ENCODE measurements at regions not wholly inside any gene's neighbourhood (a gene's known extent, or its start where the extent isn't known, plus 50 kb on each side); places are given as distances from the start of the nearest gene placed in this dataset.

DNA sequence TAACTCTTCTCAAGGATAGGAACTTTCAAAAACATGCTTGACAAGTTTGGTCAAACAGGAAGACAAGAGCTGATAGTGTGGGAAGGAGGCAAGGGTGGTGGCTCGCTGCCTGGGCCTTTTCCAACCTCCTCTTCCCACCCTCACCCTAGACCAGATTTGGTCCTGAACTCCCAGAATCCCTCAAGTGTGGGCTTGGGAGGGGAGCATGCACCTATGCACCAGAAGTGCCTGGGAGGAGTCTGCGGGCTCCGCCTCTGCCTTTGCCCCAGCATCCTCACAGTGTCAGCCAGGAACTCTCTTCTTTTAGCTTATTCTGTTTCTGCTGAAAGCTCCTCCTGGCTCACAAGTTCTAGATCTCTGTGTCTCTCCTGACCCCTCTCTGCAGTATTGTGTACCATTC, 126.2 kb upstream of the MRPS22 start:
- Histone ChIP-seq H3K36me3 (ENCODE audit: insufficient read depth, low read length, poor library complexity, severe bottlenecking) (no peaks in the 10 kb centered on the region), H3K4me1 (ENCODE audit: insufficient read depth, low read length, poor library complexity, severe bottlenecking) (no peaks in the 10 kb centered on the region), H3K4me3 (ENCODE audit: low read depth, low read length, poor library complexity, severe bottlenecking) (no peak overlapping the region), H3K27ac (ENCODE audit: low read depth, low read length, poor library complexity, severe bottlenecking) (no peak overlapping the region), H3K27me3 (replicated peaks; ENCODE audit: insufficient read depth, low read depth, low read length, poor library complexity) (peaks cover 58% of the 10 kb centered on the region), H3K9me3 (ENCODE audit: low read depth, low read length, poor library complexity, severe bottlenecking) (no peaks in the 10 kb centered on the region)
- ChIA-PET POLR2A (ENCODE audit: low non-redundant PET) (no interaction called here), CTCF (no interaction called here)
- TF ChIP-seq, protein P1, sequence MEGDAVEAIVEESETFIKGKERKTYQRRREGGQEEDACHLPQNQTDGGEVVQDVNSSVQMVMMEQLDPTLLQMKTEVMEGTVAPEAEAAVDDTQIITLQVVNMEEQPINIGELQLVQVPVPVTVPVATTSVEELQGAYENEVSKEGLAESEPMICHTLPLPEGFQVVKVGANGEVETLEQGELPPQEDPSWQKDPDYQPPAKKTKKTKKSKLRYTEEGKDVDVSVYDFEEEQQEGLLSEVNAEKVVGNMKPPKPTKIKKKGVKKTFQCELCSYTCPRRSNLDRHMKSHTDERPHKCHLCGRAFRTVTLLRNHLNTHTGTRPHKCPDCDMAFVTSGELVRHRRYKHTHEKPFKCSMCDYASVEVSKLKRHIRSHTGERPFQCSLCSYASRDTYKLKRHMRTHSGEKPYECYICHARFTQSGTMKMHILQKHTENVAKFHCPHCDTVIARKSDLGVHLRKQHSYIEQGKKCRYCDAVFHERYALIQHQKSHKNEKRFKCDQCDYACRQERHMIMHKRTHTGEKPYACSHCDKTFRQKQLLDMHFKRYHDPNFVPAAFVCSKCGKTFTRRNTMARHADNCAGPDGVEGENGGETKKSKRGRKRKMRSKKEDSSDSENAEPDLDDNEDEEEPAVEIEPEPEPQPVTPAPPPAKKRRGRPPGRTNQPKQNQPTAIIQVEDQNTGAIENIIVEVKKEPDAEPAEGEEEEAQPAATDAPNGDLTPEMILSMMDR (conservative IDR thresholded peaks at IDR 0.05; ENCODE audit: low read depth, low read length), result no peak
- TF ChIP-seq EZH2 (IDR thresholded peaks at IDR 0.05; ENCODE audit: borderline replicate concordance, low read depth, low read length, poor library complexity, severe bottlenecking), result no peak
- DNase-seq (ENCODE audit: low spot score), result no peak
- intact Hi-C loops (cut with micrococcal nuclease; ENCODE audit: unreplicated experiment), result no loop called here
- no TSS peak for BruUV-seq (replicated peaks)

DNA sequence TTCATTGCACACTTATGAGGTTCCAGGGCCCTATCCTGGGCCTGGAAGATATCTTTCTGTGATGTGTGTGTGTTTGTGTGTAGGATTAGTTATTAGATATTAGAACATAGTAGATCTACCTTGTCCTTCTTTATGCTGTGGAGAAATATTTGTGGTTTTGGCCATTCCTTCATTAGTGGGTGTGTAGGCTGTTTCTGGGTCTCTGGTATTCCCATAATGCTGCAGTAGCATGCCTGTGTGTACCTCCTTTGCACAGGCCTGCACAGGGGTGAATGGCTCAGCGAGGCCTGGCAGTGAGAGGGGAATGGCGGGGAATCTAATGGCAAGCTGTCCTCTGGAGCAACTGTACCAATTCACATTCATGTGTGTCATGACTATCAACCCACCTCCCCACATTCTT, 125.8 kb upstream of the MRPS22 start:
- H3K27me3 ChIP-seq (replicated peaks; ENCODE audit: insufficient read depth, low read depth, low read length, poor library complexity), result peaks cover 58% of the 10 kb centered on the region
- no peak for DNase-seq (ENCODE audit: low spot score)
- H3K36me3 ChIP-seq (ENCODE audit: insufficient read depth, low read length, poor library complexity, severe bottlenecking), result no peaks in the 10 kb centered on the region
- POLR2A ChIA-PET (ENCODE audit: low non-redundant PET), result no interaction called here
- TF ChIP-seq, protein P1 (conservative IDR thresholded peaks at IDR 0.05; ENCODE audit: low read depth, low read length), result no peak
- no peak for TF ChIP-seq EZH2 (IDR thresholded peaks at IDR 0.05; ENCODE audit: borderline replicate concordance, low read depth, low read length, poor library complexity, severe bottlenecking)
- H3K9me3 ChIP-seq (ENCODE audit: low read depth, low read length, poor library complexity, severe bottlenecking), result no peaks in the 10 kb centered on the region
- H3K27ac ChIP-seq (ENCODE audit: low read depth, low read length, poor library complexity, severe bottlenecking), result no peak overlapping the region
- no peak overlapping the region for H3K4me3 ChIP-seq (ENCODE audit: low read depth, low read length, poor library complexity, severe bottlenecking)
- BruUV-seq (replicated peaks), result no TSS peak
- intact Hi-C loops (cut with micrococcal nuclease; ENCODE audit: unreplicated experiment), result no loop called here
- no peaks in the 10 kb centered on the region for H3K4me1 ChIP-seq (ENCODE audit: insufficient read depth, low read length, poor library complexity, severe bottlenecking)
- CTCF ChIA-PET, result no interaction called here

DNA sequence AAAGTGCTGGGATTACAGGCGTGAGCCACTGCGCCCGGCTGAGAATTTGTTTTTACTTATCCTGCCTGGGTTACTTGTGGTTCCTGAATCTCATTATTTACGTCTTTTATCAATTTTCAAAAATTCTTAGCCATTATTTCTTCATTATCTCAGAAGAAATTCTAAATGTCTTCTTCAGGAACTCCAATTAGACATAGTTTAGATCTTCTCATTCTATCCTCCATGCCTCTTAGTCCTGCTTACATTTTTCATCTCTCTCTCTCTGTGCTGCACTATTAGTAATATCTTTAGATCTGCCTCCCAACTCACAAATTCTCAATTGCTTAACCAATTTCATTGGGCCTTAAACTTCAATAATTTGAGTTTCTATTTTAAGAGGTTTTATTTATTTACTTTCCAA, 124.4 kb upstream of the MRPS22 start:
- DNase-seq (ENCODE audit: low spot score), result no peak
- intact Hi-C loops (cut with micrococcal nuclease; ENCODE audit: unreplicated experiment), result no loop called here
- no peak for TF ChIP-seq EZH2 (IDR thresholded peaks at IDR 0.05; ENCODE audit: borderline replicate concordance, low read depth, low read length, poor library complexity, severe bottlenecking)
- TF ChIP-seq, protein P1 (conservative IDR thresholded peaks at IDR 0.05; ENCODE audit: low read depth, low read length), result no peak
- Histone ChIP-seq H3K4me1 (ENCODE audit: insufficient read depth, low read length, poor library complexity, severe bottlenecking) (no peaks in the 10 kb centered on the region), H3K27me3 (replicated peaks; ENCODE audit: insufficient read depth, low read depth, low read length, poor library complexity) (peaks cover 50% of the 10 kb centered on the region), H3K27ac (ENCODE audit: low read depth, low read length, poor library complexity, severe bottlenecking) (no peak overlapping the region), H3K36me3 (ENCODE audit: insufficient read depth, low read length, poor library complexity, severe bottlenecking) (no peaks in the 10 kb centered on the region), H3K9me3 (ENCODE audit: low read depth, low read length, poor library complexity, severe bottlenecking) (no peaks in the 10 kb centered on the region), H3K4me3 (ENCODE audit: low read depth, low read length, poor library complexity, severe bottlenecking) (no peak overlapping the region)
- no TSS peak for BruUV-seq (replicated peaks)
- CTCF ChIA-PET, result no interaction called here
- POLR2A ChIA-PET (ENCODE audit: low non-redundant PET), result no interaction called here

All from A673 (cell line).